SW 1271 (cell line): ENCODE measurements at regions not wholly inside any gene's neighbourhood (a gene's known extent, or its start where the extent isn't known, plus 50 kb on each side); places are given as distances from the start of the nearest gene placed in this dataset.
A peak's percentile ranks its signal among the peaks of the same experiment; 100 is the strongest.

ENCODE experiments used
- DNase-seq, 2 experiments: peaks; one replicate each; lab custom pipeline; 2025; lab: John Stamatoyannopoulos, UW

GRCh38 chr4:30450474-30450873, 269.7 kb upstream of the PCDH7 start:
- no peak for DNase-seq

- DNase-seq = no peak
These were observed 265.7 kb upstream of the PCDH7 start for GRCh38 chr4:30454504-30454903.

- no peak for DNase-seq
These were observed 263.5 kb upstream of the PCDH7 start for GRCh38 chr4:30456716-30457115.

GRCh38 chr4:30460818-30461217, 259.4 kb upstream of the PCDH7 start:
- no peak for DNase-seq

GRCh38 chr4:30461218-30461617, 259.0 kb upstream of the PCDH7 start:
- DNase-seq = no peak

GRCh38 chr4:30462445-30463090, 257.6 kb upstream of the PCDH7 start:
- DNase-seq = no peak

- no peak for DNase-seq
These were observed 248.3 kb upstream of the PCDH7 start for GRCh38 chr4:30471861-30472260.

GRCh38 chr4:30473225-30473624, 246.9 kb upstream of the PCDH7 start:
- DNase-seq = no peak

GRCh38 chr4:30495251-30495650, 224.9 kb upstream of the PCDH7 start:
- no peak for DNase-seq

GRCh38 chr4:30495651-30496310, 224.4 kb upstream of the PCDH7 start:
- DNase-seq = no peak

- DNase-seq = no peak
These were observed 208.4 kb upstream of the PCDH7 start for GRCh38 chr4:30511751-30512150.

GRCh38 chr4:30518211-30518610, 202.0 kb upstream of the PCDH7 start:
- no peak for DNase-seq

- no peak for DNase-seq
These were observed 194.4 kb upstream of the PCDH7 start for GRCh38 chr4:30525662-30526315.

GRCh38 chr4:30535255-30535654, 184.9 kb upstream of the PCDH7 start:
- DNase-seq = no peak

GRCh38 chr4:30536231-30536630, 183.9 kb upstream of the PCDH7 start:
- DNase-seq = peak in 1 of 2 experiments; percentile 53

GRCh38 chr4:30537456-30537855, 182.7 kb upstream of the PCDH7 start:
- DNase-seq = peak; percentile 57 to 98

- DNase-seq = no peak
These were observed 181.4 kb upstream of the PCDH7 start for GRCh38 chr4:30538794-30539193.

GRCh38 chr4:30543057-30543456, 177.1 kb upstream of the PCDH7 start:
- DNase-seq = no peak

- no peak for DNase-seq
These were observed 167.0 kb upstream of the PCDH7 start for GRCh38 chr4:30553151-30553550.

GRCh38 chr4:30553706-30554105, 166.5 kb upstream of the PCDH7 start:
- peak in 1 of 2 experiments; percentile 52 for DNase-seq

GRCh38 chr4:30555775-30556174, 164.4 kb upstream of the PCDH7 start:
- DNase-seq = no peak

GRCh38 chr4:30559481-30559880, 160.7 kb upstream of the PCDH7 start:
- no peak for DNase-seq

- no peak for DNase-seq
These were observed 133.3 kb upstream of the PCDH7 start for GRCh38 chr4:30586850-30587249.
